HEK293T (cell line): ENCODE measurements at regions not wholly inside any gene's neighbourhood (a gene's known extent, or its start where the extent isn't known, plus 50 kb on each side); places are given as distances from the start of the nearest gene placed in this dataset.
"Not testable (repeated sequence)": the region's sequence is repeated elsewhere in the genome, so short reads cannot be mapped to it uniquely, and the experiment has no call there.

Source experiments
- CTCF ChIA-PET: fragments of 350-600 bp; formaldehyde crosslinking; extraction: SDS; loops from one replicate; lab custom pipeline; 2021; ENCODE audit warnings: antibody characterized with exemption, inconsistent platforms; lab: Yijun Ruan, JAX
- POLR2A ChIA-PET: fragments of 350-600 bp; formaldehyde crosslinking; extraction: SDS; loops from one replicate; lab custom pipeline; 2020; ENCODE audit warnings: antibody characterized with exemption, inconsistent platforms; lab: Yijun Ruan, JAX
- DNase-seq: peaks from one replicate; pipeline ENCODE4 v3.0.0; 2012; ENCODE audit warnings: mixed read lengths; ENCODE audit errors: extremely low spot score
- ARNT ChIP-seq: fragments of 450-650 bp; IDR thresholded peaks from 2 replicates; pipeline ENCODE4 v1.6.1; 2017; ENCODE audit warnings: mild to moderate bottlenecking
- BHLHE40 ChIP-seq: fragments of 450-650 bp; IDR thresholded peaks from 2 replicates; pipeline ENCODE4 v1.6.1; 2016; ENCODE audit warnings: mild to moderate bottlenecking, moderate library complexity, borderline replicate concordance
- CTBP1 ChIP-seq: fragments of 450-650 bp; IDR thresholded peaks from 2 replicates; pipeline ENCODE4 v1.6.1; 2016; ENCODE audit warnings: borderline replicate concordance
- ELF4 ChIP-seq: fragments of 450-650 bp; IDR thresholded peaks from 2 replicates; pipeline ENCODE4 v1.6.1; 2017; ENCODE audit warnings: antibody characterized with exemption
- FOXA1 ChIP-seq: fragments of 450-650 bp; IDR thresholded peaks from 2 replicates; pipeline ENCODE4 v1.6.1; 2016; ENCODE audit warnings: mild to moderate bottlenecking
- FOXK2 ChIP-seq: fragments of 450-650 bp; IDR thresholded peaks from 2 replicates; pipeline ENCODE4 v1.6.1; 2016; ENCODE audit warnings: mild to moderate bottlenecking
- FOXM1 ChIP-seq: fragments of 450-650 bp; IDR thresholded peaks from 2 replicates; pipeline ENCODE4 v1.6.1; 2017; ENCODE audit warnings: mild to moderate bottlenecking, borderline replicate concordance
- HDGF ChIP-seq: fragments of 450-650 bp; IDR thresholded peaks from 2 replicates; pipeline ENCODE4 v1.6.1; 2017; ENCODE audit warnings: antibody characterized with exemption, borderline replicate concordance
- L3MBTL2 ChIP-seq: fragments of 450-650 bp; conservative IDR thresholded peaks from 2 replicates; pipeline ENCODE4 v1.6.1; 2016; ENCODE audit warnings: mild to moderate bottlenecking
- LEF1 ChIP-seq: fragments of 450-650 bp; IDR thresholded peaks from 2 replicates; pipeline ENCODE4 v1.6.1; 2017; ENCODE audit warnings: mild to moderate bottlenecking, borderline replicate concordance
- NFRKB ChIP-seq: fragments of 450-650 bp; IDR thresholded peaks from 2 replicates; pipeline ENCODE4 v1.6.1; 2016; ENCODE audit warnings: mild to moderate bottlenecking, moderate library complexity
- PKNOX1 ChIP-seq: fragments of 450-650 bp; IDR thresholded peaks from 2 replicates; pipeline ENCODE4 v1.6.1; 2016
- SP1 ChIP-seq: fragments of 450-650 bp; IDR thresholded peaks from 2 replicates; pipeline ENCODE4 v1.6.1; 2017
- SUZ12 ChIP-seq: fragments of 450-650 bp; IDR thresholded peaks from 2 replicates; pipeline ENCODE4 v1.6.1; 2016; ENCODE audit warnings: mild to moderate bottlenecking
- TARDBP ChIP-seq: fragments of 450-650 bp; IDR thresholded peaks from 2 replicates; pipeline ENCODE4 v1.6.1; 2016
- ZNF384 ChIP-seq: fragments of 450-650 bp; IDR thresholded peaks from 2 replicates; pipeline ENCODE4 v1.6.1; 2016

- DNase-seq: no peak
- TF ChIP-seq FOXM1 (no peak), PKNOX1 (no peak), SP1 (no peak)
- CTCF ChIA-PET: no interaction called here
- POLR2A ChIA-PET: no interaction called here
Observed at GRCh38 chr3:87691109-87691508, 367.7 kb downstream of the CGGBP1 start.

GRCh38 chr3:87678984-87679660, 379.7 kb downstream of the CGGBP1 start:
- DNase-seq, CTCF ChIA-PET, POLR2A ChIA-PET: not testable (repeated sequence)

GRCh38 chr3:87674397-87675161, 384.2 kb downstream of the CGGBP1 start:
- no peak for DNase-seq
- TF ChIP-seq FOXM1: no peak
- no peak for TF ChIP-seq FOXA1
- no peak for TF ChIP-seq FOXK2
- TF ChIP-seq BHLHE40: no peak
- no peak for TF ChIP-seq ZNF384
- TF ChIP-seq NFRKB: no peak
- TF ChIP-seq LEF1: no peak
- no peak for TF ChIP-seq PKNOX1
- TF ChIP-seq HDGF: no peak
- TF ChIP-seq TARDBP: no peak
- TF ChIP-seq CTBP1: no peak
- TF ChIP-seq ARNT: no peak
- no peak for TF ChIP-seq SP1
- TF ChIP-seq ELF4: no peak
- no peak for TF ChIP-seq L3MBTL2
- no peak for TF ChIP-seq SUZ12
- CTCF ChIA-PET: interaction anchor here (0.6 kb wide), 1 partner anchor 385 kb away, joined by 4 read pairs; the partner anchor contains the start of gene ZNF654
- POLR2A ChIA-PET: no interaction called here

- ChIA-PET POLR2A (no interaction called here), CTCF (no interaction called here)
- DNase-seq: no peak
- TF ChIP-seq NFRKB: no peak
- TF ChIP-seq FOXM1: no peak
- TF ChIP-seq FOXK2: no peak
- TF ChIP-seq PKNOX1: no peak
- no peak for TF ChIP-seq L3MBTL2
- no peak for TF ChIP-seq ARNT
- TF ChIP-seq FOXA1: no peak
- no peak for TF ChIP-seq ZNF384
- no peak for TF ChIP-seq SUZ12
- no peak for TF ChIP-seq LEF1
- no peak for TF ChIP-seq HDGF
- no peak for TF ChIP-seq TARDBP
- no peak for TF ChIP-seq CTBP1
Observed at GRCh38 chr3:87673132-87673531, 385.7 kb downstream of the CGGBP1 start.

- DNase-seq: no peak
- ChIA-PET CTCF (no interaction called here), POLR2A (no interaction called here)
- no peak for TF ChIP-seq LEF1
- TF ChIP-seq HDGF: no peak
- no peak for TF ChIP-seq BHLHE40
- TF ChIP-seq ZNF384: no peak
- no peak for TF ChIP-seq FOXA1
- no peak for TF ChIP-seq ARNT
- TF ChIP-seq SP1: no peak
- TF ChIP-seq NFRKB: no peak
- TF ChIP-seq FOXM1: no peak
- TF ChIP-seq FOXK2: no peak
- no peak for TF ChIP-seq CTBP1
- no peak for TF ChIP-seq PKNOX1
- no peak for TF ChIP-seq TARDBP
- no peak for TF ChIP-seq L3MBTL2
- no peak for TF ChIP-seq ELF4
- TF ChIP-seq SUZ12: no peak
Observed at GRCh38 chr3:87654184-87654583, 377.8 kb upstream of the POU1F1 start.

GRCh38 chr3:87653138-87653537, 376.8 kb upstream of the POU1F1 start:
- POLR2A ChIA-PET, DNase-seq, CTCF ChIA-PET: not testable (repeated sequence)

GRCh38 chr3:87634426-87634825, 358.0 kb upstream of the POU1F1 start:
- CTCF ChIA-PET: no interaction called here
- POLR2A ChIA-PET: no interaction called here
- no peak for DNase-seq
- TF ChIP-seq BHLHE40: no peak
- TF ChIP-seq HDGF: no peak
- no peak for TF ChIP-seq L3MBTL2
- no peak for TF ChIP-seq FOXK2
- TF ChIP-seq ARNT: no peak
- TF ChIP-seq LEF1: no peak
- TF ChIP-seq NFRKB: no peak
- no peak for TF ChIP-seq FOXA1
- TF ChIP-seq FOXM1: no peak
- TF ChIP-seq TARDBP: no peak
- no peak for TF ChIP-seq PKNOX1
- no peak for TF ChIP-seq ZNF384
- TF ChIP-seq CTBP1: no peak
